HG03469 (cell line): ENCODE measurements at regions not wholly inside any gene's neighbourhood (a gene's known extent, or its start where the extent isn't known, plus 50 kb on each side); places are given as distances from the start of the nearest gene placed in this dataset.
"Not testable (repeated sequence)": the region's sequence is repeated elsewhere in the genome, so short reads cannot be mapped to it uniquely, and the experiment has no call there.

Experiments used
- ATAC-seq: cut with Tn5 transposase; IDR thresholded peaks from one replicate; pipeline ENCODE4 v1.9.1; 2021; ENCODE audit warnings: mild to moderate bottlenecking, moderate library complexity, moderate number of reproducible peaks; ENCODE audit not compliant: unreplicated experiment

DNA sequence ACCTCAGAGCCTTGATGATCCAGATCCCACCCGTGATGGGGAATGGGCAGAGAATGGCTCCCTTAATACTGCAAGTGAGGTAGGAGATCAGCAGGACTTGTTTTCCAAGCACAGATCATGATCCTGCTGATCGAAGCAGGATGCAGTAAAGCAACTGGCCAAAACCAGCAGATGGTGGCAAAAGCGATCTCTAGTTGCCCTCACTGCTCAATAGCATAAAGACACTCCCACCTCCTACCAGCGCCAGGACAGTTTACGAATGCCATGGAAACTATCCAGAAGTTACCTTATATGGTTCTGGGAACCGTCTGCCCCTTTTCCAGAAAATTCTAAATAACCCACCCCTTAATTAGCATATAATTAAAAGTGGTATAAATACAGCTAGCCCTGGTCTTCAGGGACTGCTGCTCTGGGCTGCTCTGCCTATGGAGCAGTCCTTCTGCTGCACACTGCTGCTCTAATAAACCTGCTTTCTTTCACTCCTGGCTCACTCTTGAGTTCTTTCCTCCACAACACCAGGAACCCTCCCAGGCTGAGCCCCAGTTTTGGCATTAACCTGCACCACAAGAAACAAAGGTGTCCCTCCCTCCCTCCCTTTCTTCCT is 415.8 kb downstream of the PREX1 start:
- no peak for ATAC-seq

DNA sequence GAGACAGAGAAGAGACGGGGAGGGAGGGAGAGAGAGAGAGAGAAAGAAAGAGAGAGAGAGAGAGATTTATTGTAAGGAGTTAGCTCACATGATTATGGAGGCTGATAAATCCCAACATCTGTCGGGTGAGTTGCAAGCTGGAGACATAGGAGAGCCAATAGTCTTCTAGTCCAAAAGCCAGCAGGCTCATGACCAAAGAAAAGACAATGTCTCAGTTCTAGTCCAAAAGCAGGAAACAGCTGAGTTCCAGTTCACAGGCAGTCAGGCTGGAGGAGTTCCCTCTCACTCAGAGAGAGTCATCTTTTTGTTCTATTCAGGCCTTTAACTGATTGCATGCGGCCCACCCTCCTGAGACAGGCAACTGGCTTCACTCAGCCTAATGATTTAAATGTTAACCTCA is 416.6 kb downstream of the PREX1 start:
- no peak for ATAC-seq

- ATAC-seq = no peak
Observed at GRCh38 chr20:48409055-48409615, 418.7 kb downstream of the PREX1 start.

DNA sequence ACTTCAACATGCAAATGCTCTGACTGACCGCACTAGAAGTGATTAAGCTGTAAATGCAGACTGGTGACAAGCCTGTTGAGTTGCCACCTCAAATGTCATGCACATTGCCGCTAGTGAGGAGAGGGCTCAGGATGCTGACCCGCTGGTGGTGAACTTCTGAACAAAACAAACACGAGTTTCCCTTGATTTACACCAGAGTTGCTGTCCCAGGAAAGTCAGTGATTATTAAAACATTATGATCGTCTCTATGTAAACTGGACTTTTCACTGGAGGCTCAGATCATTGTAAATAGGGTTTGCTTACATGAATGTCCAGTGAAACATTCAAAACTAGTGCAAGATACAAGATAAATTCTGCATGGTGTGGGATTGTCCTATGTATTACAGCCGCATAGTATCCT is 420.1 kb downstream of the PREX1 start:
- no peak for ATAC-seq

- ATAC-seq = no peak
Observed at GRCh38 chr20:48406912-48407340, 420.9 kb downstream of the PREX1 start.

DNA sequence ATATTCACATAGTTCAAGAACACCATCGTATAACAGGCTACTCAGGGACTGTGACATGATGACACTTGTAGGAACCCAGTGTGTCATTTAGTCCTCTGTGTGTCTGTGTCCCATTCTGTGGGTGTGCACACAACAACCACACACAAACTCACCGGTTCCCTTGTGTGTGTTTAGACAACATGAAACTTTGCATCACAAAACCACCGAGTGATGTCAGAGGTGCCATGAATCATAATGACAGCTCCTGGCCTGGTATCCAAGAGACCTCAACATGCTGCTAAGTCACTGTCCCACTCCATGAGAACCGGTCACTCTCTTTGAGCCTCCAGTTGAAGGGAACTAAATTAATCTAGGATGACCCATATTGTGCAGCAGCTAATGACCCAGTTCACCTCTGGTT is 421.3 kb downstream of the PREX1 start:
- no peak for ATAC-seq

DNA sequence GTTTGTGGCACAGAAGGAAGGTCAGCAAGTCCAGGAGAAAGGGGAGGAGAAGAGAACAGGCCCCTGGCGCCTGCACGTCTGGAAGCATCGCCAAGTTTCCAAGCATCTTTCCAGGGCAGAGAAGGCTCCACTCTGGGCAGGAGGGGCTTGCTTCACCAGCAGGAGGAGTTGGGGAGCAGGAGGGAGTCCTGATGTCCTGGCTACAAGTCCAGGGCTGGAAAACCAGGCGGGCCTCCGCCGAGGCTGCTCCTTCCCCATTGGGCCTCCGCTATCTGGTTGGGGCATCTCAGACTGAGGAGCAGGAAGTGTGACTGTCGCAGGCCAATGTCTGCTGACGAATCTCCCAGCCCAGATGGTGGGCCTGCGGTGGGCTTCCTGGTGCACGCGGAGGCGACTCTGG is 421.9 kb downstream of the PREX1 start:
- ATAC-seq = no peak

- no peak for ATAC-seq
Observed at GRCh38 chr20:48404598-48404997, 423.2 kb downstream of the PREX1 start.

DNA sequence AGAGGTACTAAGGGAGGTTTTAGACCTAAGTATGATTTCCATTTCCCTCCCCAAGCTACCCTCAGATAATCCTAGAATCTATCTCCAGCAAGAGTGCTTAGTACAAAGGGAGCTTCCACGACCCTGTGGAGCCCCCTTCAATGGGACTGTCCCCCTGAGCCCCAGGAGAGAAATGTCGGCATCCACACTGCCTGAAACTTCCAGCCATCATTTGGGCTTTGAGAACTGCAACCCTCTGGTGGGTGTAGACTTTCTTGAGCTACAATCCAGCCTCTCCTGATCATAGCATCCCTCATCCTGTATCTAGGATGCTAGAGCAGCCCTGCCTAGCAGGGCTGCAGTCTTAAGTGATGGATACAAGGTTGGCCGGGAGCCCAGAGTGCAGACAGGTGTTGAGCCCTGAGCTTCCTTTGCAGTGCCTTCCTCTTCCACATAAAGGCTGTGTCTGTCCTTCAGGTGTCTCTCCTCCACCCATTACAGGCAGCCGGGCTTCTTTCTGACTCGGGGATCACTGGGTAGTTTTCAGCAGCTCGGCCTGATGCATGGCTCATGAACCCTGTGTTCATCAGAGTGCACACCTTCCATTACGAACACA is 424.5 kb downstream of the PREX1 start:
- ATAC-seq = no peak

- ATAC-seq = no peak
Observed at GRCh38 chr20:48401359-48401758, 426.4 kb downstream of the PREX1 start.

- ATAC-seq = no peak
Observed at GRCh38 chr20:48400009-48400408, 427.8 kb downstream of the PREX1 start.

DNA sequence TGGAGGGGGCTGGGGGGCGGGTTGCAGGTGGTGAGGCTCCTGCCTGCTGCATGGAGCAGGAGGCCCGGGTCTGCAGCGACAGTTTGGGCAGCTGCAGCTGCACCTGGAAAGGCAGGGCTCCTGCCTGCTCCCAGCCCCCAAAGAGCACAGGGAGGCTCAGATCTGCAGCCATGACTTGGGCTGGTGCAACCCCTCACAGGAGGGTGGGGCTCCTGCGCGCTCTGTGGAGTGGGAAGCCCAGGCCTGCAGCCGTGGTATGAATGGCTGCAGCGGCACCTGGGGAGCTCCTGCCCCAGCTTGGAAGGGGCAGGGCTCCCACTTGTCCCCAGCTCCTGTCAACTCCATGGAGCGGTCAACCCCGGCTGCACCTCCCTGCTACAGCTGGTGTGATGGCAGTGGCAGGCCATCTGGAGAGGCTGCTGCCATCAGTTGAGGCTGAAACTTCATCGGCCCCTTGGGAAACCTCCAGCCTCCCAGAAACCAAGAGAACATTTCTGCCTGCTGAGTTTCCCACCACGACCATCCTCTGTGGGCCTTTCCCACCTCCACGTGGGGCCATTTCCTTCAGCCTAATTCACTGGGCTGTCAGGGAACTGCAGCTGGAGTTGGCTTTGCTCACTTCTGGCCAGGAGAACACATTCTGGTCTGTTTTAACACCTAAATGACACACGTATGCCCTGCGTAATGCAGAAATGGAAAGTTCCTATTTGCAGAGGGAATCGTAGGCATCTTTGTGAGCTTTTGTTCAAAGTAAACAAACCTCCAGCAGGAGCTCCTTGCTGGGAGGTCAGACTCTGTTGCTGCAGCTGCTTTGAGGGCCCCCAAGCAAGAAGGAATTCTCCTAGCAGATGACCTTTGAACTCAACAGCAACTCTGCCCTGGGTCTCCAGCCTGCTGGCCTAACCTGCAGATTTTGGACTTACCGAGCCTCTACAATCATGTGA is 429.0 kb downstream of the PREX1 start:
- no peak for ATAC-seq

DNA sequence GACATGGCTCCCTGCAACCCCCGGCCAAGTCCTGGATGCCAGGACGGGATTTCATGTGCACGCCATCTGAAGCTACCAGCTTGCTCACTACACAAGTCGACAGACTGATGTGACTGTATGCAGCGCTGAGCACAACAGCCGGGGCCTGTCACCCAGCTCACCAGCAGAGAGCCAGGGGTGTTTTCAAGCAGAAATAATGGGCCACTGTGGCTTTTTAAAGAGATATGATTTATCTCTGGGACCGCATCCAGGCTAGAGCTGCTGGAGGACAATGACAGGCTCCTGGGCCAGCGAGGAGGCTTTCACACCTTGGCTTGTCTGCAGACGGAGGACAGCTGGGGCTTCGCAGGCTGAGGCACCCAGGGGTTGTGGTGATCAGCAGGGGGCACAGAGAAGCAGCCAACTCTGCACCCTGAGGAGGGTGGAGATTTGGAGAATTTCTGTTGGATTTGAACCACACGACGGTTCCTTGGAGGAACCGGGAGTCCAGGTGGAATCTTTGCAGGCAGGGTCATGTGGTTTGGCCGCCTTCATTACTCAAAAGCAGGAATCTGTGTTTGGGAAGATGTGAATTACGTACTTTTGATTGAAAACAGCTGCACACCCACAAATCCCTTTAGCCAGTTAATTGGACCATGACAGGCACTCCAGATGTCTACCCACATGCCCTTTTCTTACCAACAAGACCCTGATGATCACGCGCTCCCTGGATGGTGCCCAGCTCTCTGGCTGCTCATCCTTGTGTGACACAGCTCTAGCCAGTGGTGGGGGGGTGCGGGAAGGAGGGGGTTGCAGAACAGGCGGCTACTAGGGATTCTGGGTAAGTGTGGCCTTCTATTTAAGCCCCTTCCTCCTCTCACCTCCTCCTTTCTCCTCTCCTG is 430.6 kb downstream of the PREX1 start:
- ATAC-seq = not testable (repeated sequence)

- no peak for ATAC-seq
Observed at GRCh38 chr20:48395816-48396546, 431.8 kb downstream of the PREX1 start.

DNA sequence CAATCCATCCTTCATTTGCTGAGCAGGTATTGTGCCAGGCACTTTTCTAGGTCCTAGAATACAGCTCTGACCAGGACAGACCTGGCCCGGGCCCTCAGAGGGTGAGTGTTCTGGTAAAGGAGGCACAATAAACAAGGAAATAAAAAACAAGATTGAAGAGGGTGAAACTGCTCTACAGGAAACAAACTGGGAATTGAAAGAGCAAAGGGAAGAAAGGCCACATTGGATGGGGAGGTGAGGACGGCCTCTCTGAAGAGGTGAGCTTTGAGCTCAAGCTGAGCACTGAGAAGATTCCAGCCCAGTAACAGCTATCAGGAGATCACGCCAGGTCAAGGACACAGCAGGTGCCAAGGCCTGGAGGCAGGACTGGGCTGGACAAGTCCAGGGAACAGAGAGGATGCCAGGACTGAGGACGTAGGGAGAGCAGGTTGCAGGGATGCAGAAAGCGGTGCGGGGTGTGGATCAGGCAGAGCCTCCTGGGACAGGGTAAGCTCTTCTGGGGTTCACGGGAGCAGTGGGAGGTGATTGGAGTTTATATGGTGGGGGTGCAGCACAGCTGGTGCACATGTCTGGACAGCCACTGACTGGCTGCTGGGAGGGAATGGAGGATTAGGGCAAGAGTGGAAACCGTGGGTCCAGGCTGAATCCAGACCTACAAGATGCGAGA is 433.3 kb downstream of the PREX1 start:
- ATAC-seq = no peak

GRCh38 chr20:48393737-48394314 is 434.0 kb downstream of the PREX1 start:
- ATAC-seq = no peak

DNA sequence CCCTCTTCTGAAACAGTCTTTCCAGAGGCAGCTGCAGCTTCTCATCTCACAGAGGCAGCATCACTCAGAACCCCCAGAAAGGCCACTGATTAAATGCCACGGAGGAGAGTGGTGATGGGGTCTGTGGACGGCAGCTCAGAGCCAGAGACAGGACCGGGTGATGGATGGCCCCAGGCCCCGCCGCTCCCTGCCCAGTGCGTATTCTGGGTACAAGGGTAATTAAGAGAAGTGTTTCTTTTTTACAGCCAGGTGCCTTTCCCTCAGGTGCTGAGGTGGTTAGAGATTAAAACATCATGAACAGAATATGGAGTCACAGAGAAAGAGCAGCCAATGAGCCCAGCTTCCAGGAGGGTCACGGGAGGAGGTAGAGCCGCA is 434.5 kb downstream of the PREX1 start:
- no peak for ATAC-seq

DNA sequence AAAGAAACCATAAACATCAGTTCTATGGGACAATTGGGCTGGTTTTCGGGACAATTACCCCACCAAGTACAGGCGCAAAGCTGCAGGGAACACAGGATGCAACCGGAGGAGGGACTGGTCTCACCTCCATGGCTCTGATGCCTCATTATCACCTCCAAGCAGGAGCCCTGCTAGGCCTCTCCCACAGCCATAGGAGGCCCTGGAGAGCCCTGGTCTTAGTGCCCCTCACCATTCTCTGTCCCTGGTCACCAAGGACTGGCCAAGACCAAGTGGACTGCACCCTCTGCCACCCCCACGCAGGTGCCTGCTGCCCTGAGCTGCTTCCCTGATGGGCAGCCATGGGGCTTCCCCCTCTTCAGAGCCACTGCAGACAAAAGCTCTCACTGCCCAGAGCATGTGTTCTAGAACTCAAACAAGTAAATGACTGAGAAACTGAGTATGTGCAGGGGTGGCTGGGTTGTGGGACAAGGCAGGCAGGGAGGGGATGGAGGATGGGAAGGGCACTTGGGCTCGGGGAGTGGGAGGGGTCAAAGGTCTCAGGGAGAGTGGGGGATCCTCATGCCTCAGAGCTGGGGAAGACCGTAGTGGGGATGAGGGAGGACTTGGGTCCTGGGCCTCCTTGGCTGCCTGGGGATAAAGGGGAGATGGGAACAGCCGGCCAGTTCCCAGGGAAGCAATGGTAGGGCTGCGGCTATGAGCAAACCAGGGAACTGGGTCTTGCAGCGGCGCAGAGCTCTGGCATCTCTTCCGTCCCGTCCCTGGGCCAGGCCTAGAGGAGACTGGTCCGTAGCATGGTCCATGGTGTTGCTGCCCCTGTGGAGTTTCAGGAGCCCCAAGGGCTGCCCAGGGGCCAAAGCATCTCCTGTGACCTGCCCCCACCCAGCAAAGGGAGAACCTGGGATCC is 435.1 kb downstream of the PREX1 start:
- ATAC-seq = no peak
